GM12865 (cell line): ENCODE measurements at regions not wholly inside any gene's neighbourhood (a gene's known extent, or its start where the extent isn't known, plus 50 kb on each side); places are given as distances from the start of the nearest gene placed in this dataset.

ENCODE experiments used
- DNase-seq: peaks from one replicate; pipeline ENCODE4 v3.0.0; 2010; ENCODE audit warnings: low read depth
- H3K4me3 ChIP-seq: 2 replicates; pipeline ENCODE4 v1.5.1; 2011; ENCODE audit warnings: mild to moderate bottlenecking, low read depth, low read length, control low read depth
- CTCF ChIP-seq: IDR thresholded peaks from 2 replicates; pipeline ENCODE4 v1.5.1; 2011; ENCODE audit warnings: low read length, control low read depth, low read depth, inconsistent platforms; ENCODE audit not compliant: insufficient read depth; ENCODE audit errors: missing control alignments

DNA sequence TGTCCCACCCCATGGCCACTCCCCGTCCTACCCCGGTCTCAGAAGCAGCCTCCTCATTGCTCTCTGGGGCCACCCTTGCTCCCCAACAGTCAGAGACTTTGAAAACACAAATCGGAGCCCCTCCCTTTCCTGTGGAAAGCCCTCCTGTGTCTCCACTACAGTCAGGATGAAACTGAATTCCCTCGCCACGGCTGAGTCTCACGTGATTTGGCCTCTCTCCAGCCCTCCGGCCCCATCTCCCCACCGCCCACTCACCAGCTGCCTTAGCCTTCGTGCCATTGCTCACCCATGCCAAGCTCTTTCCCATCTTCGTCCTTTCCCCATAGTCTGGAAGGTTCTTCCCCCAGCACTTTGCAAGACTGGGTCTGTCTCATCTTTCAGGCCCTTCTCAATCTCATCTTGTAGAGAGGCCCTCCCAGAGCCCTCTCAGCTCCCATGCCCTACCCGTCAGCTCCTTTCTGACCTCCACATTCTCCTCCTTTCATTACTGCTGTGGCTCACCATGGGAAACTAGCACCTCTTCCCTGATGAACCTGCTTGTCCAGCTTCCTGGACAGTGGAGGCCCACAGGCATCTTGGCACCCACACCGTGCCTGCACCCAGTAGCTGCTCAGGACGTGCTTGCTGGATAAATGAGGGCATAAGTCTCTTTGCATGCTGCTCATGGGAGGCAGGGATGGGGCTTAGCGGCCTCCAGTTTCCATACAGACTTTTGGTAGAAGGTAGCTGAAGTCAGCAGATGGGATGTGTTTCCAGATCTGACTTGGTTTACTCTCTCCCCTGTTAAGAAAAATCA lies 126.4 kb upstream of the COL5A1 start:
- DNase-seq = no peak
- no peak overlapping the region for H3K4me3 ChIP-seq
- no peak for TF ChIP-seq CTCF

- H3K4me3 ChIP-seq = no peak overlapping the region
- TF ChIP-seq CTCF = no peak
- DNase-seq = no peak
Observed at GRCh38 chr9:134516464-134516863, 125.1 kb upstream of the COL5A1 start.

DNA sequence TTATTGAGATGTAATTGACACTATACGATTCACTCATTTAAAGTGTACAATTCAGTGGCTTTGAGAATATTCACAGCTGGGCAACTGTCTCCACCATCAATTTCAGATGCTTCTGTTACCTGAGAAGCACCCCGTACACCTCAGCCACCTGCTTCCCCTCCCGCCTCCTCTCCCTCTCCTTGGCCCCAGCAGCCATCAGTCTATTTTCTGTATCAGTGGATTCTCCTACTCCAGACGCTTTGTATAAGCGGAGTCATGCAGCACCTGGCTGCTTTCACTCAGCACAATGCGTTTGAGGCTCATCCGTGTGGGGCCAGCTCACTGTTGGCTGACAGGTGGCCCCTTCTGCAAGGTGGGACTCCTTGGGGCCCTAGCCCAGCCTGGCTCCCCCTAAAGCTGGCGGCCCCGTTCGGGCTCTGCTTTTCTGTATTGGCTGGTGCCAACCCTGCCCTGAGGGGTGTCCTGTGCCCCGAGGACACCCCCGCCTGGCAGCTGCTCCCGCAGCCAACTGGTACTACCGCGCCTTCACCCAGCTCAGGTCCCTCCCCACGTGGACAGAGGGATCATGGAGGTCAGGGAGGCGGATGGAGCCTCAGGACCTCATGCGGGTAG lies 124.4 kb upstream of the COL5A1 start:
- no peak for DNase-seq
- H3K4me3 ChIP-seq = no peak overlapping the region
- no peak for TF ChIP-seq CTCF

- no peak for DNase-seq
- H3K4me3 ChIP-seq = no peak overlapping the region
- TF ChIP-seq CTCF = no peak
Observed at GRCh38 chr9:134518004-134518606, 123.5 kb upstream of the COL5A1 start.

DNA sequence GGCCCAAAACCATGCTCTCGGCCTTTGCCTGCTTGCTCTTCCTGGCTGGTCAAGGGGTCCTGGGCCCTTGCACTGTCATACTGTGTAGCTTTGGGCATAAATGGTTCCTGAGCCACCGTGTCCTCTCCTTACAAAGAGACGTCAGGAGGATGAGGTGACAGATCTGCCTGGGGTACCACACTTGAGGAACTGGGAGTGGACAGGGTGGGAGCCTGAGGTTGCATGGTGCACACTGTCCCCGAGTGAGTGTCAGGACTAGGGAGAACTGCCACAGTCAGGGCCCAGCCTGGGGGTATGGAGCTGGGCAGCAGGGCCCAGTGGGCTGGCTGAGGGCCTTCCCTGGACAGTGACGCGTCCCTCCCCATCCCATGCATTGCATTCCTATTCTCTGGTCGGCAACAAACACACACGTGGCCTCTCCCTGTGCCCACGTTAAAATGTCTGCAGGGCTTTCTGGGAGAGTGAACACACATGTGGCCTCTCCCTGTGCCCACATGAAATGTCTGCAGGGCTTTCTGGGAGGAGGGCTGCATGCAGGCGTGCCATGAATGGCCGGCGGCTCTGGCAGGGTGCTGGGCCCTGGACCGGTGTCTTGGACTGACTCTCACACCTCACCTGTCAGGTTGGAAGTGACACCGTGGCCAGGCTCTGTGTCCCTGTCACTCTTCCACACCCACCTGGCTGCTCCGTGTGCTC lies 122.1 kb upstream of the COL5A1 start:
- no peak overlapping the region for H3K4me3 ChIP-seq
- TF ChIP-seq CTCF = no peak
- no peak for DNase-seq

GRCh38 chr9:134521817-134522501 lies 119.6 kb upstream of the COL5A1 start:
- H3K4me3 ChIP-seq = no peak overlapping the region
- DNase-seq = no peak
- TF ChIP-seq CTCF = no peak
